ENCODE measurements at regions not wholly inside any gene's neighbourhood (a gene's known extent, or its start where the extent isn't known, plus 50 kb on each side); places are given as distances from the start of the nearest gene placed in this dataset.

DNA sequence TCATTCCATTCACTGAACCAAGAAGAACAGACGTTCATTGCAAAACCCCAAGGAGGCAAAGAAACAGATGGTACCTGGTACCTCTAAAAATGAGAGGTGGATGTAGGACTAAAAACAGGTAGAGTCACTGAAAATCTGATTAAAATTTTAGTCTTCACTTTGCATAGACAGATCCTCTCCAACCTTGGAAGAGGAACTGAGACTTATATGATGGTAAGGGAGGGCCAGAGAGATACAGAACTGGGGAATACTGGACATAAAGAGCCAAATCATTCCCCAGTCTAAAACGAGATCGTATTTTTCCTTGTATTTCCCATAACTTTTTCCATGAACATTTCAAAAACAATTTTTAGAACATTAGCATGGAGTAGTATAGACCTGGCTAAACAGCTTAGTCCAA lies 59.7 kb upstream of the SPOPL start:
- Histone ChIP-seq H3K4me3 (no peak overlapping the region), H3K27ac (no peak overlapping the region), H3K9me3 (no peaks in the 10 kb centered on the region), H3K4me1 (ENCODE audit: control insufficient read depth in 1 of 2, low read depth in 2 of 2) (peaks cover 0 to 3% of the 10 kb centered on the region in 2 donors), H3K27me3 (replicated peaks; ENCODE audit: insufficient read depth) (no peaks in the 10 kb centered on the region), H3K36me3 (no peaks in the 10 kb centered on the region)
- ATAC-seq (ENCODE audit: insufficient number of reproducible peaks, low FRiP score, low read depth) (no peak), DNase-seq (ENCODE audit: low spot score) (no peak)
- TF ChIP-seq, protein P1, sequence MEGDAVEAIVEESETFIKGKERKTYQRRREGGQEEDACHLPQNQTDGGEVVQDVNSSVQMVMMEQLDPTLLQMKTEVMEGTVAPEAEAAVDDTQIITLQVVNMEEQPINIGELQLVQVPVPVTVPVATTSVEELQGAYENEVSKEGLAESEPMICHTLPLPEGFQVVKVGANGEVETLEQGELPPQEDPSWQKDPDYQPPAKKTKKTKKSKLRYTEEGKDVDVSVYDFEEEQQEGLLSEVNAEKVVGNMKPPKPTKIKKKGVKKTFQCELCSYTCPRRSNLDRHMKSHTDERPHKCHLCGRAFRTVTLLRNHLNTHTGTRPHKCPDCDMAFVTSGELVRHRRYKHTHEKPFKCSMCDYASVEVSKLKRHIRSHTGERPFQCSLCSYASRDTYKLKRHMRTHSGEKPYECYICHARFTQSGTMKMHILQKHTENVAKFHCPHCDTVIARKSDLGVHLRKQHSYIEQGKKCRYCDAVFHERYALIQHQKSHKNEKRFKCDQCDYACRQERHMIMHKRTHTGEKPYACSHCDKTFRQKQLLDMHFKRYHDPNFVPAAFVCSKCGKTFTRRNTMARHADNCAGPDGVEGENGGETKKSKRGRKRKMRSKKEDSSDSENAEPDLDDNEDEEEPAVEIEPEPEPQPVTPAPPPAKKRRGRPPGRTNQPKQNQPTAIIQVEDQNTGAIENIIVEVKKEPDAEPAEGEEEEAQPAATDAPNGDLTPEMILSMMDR (IDR thresholded peaks at IDR 0.05) = no peak

DNA sequence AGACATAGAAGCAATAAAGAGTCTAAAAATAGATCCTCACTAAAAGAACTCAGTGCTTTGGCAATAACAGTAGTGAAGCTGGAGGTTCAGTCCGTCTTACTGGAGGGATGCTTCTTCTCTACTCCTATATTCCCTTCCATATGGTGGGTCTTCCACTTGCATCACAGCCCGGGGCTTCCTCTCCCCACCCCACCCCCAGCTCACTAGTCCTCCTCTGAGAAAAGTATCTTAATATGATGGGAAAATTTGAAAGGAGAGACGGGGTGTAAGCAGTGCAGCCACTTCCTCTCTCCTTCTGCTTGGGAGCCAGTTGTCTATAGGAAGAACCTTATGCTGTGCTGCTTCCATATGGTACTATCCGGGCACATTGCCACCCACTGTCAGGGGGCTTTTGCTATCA lies 57.2 kb upstream of the SPOPL start:
- ATAC-seq (ENCODE audit: insufficient number of reproducible peaks, low FRiP score, low read depth) = no peak

DNA sequence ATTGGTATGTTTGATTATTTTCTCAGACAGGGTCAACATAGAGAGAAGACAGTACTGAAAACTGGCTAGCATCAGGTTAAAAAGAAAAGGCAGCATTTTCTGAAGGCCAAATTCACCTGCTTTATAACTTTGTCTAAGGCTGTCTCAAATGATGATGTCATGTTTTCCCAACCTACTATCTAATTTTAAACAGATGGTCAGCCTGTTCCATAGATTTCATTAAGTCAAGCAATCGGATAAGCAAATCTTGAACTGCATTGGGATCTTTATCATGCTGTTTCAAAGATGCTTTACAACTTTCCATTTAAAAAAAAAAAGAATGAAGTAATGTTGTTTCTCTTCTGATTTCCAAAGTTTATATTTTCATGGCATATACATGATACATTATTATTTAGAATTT lies 56.3 kb upstream of the SPOPL start:
- Histone ChIP-seq H3K4me3 (no peak overlapping the region), H3K4me1 (ENCODE audit: control insufficient read depth in 1 of 2, low read depth in 2 of 2) (peaks cover 0 to 3% of the 10 kb centered on the region in 2 donors), H3K36me3 (no peaks in the 10 kb centered on the region), H3K9me3 (no peaks in the 10 kb centered on the region), H3K27me3 (replicated peaks; ENCODE audit: insufficient read depth) (no peaks in the 10 kb centered on the region), H3K27ac (no peak overlapping the region)
- ATAC-seq (ENCODE audit: insufficient number of reproducible peaks, low FRiP score, low read depth) (no peak), DNase-seq (ENCODE audit: low spot score) (no peak)
- TF ChIP-seq, protein P1 (IDR thresholded peaks at IDR 0.05) = no peak

More for the DNA sequence above, 57.2 kb upstream of the SPOPL start:
- peaks cover 0 to 3% of the 10 kb centered on the region in 2 donors for H3K4me1 ChIP-seq (ENCODE audit: control insufficient read depth in 1 of 2, low read depth in 2 of 2)
- H3K27me3 ChIP-seq (replicated peaks; ENCODE audit: insufficient read depth) = no peaks in the 10 kb centered on the region
- no peak overlapping the region for H3K4me3 ChIP-seq
- DNase-seq (ENCODE audit: low spot score) = no peak
- TF ChIP-seq, protein P1 (IDR thresholded peaks at IDR 0.05) = no peak
- H3K9me3 ChIP-seq = no peaks in the 10 kb centered on the region
- no peak overlapping the region for H3K27ac ChIP-seq
- H3K36me3 ChIP-seq = no peaks in the 10 kb centered on the region

DNA sequence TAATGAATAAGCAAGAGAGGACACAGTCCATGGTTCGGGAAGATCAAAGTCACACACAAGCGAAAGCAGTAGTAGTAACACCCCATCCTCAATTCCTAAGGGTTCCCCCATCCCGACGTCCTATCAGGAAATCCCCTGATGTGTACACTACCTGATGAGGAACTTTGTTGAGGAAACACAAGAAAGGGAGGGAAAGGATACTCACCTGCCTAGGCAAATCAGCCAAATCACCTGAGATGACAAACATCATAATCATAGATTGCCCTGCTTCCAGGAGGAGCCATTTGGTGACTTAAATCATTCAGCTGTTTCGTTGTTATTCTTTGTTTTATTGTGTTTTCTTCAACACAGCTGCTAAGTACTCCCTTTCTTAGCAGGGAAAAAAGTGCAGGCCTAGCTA lies 55.5 kb upstream of the SPOPL start:
- no peaks in the 10 kb centered on the region for H3K9me3 ChIP-seq
- DNase-seq (ENCODE audit: low spot score) = no peak
- peaks cover 0 to 3% of the 10 kb centered on the region in 2 donors for H3K4me1 ChIP-seq (ENCODE audit: control insufficient read depth in 1 of 2, low read depth in 2 of 2)
- H3K4me3 ChIP-seq = no peak overlapping the region
- H3K27ac ChIP-seq = no peak overlapping the region
- no peaks in the 10 kb centered on the region for H3K36me3 ChIP-seq
- TF ChIP-seq, protein P1 (IDR thresholded peaks at IDR 0.05) = no peak
- no peaks in the 10 kb centered on the region for H3K27me3 ChIP-seq (replicated peaks; ENCODE audit: insufficient read depth)
- no peak for ATAC-seq (ENCODE audit: insufficient number of reproducible peaks, low FRiP score, low read depth)

DNA sequence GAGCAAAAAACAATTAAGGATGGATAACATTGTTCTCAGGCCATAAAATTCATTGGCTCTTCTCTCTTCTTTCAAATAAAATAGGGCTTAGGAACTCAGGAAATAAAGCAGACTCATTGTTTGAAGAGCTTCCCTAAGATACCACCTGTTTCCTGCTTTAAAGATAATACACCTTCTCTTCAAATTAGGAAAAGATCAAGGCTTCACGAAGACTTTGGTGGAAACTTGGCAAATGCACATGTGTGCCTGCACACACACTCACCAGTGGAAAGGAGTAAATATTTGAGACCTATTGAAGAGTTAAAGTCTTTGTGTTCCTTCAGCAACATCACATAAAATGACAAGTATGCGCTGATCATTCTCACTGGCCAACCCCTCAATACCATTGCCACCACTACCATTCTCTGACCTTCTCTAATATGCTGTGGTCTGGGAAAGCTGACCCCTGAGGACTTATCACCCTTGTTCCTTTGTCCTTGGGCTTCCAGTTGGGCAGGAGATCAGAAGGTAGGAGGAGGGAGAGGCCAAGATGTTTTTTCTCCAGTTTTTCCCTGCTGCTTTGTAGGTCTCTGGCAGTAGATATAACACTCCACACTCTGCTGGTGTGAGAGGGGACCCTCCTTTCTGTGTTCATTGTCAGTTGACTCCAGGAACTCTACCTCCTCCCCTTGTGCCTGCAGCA lies 53.5 kb upstream of the SPOPL start:
- DNase-seq (ENCODE audit: low spot score) (no peak), ATAC-seq (ENCODE audit: insufficient number of reproducible peaks, low FRiP score, low read depth) (no peak)
- TF ChIP-seq, protein P1 (IDR thresholded peaks at IDR 0.05) = no peak
- Histone ChIP-seq H3K4me1 (ENCODE audit: control insufficient read depth in 1 of 2, low read depth in 2 of 2) (peaks cover 3 to 12% of the 10 kb centered on the region in 2 donors), H3K36me3 (no peaks in the 10 kb centered on the region), H3K27ac (no peak overlapping the region), H3K27me3 (replicated peaks; ENCODE audit: insufficient read depth) (no peaks in the 10 kb centered on the region), H3K4me3 (no peak overlapping the region), H3K9me3 (no peaks in the 10 kb centered on the region)
